Psoas muscle (tissue), 7 donors: ENCODE measurements at regions not wholly inside any gene's neighbourhood (a gene's known extent, or its start where the extent isn't known, plus 50 kb on each side); places are given as distances from the start of the nearest gene placed in this dataset.

Source experiments
- ATAC-seq, 4 donors: fragments of 200-7000 bp; cut with Tn5 transposase; one replicate each; pipeline ENCODE4 v1.9.1; 2020; ENCODE audit warnings: moderate library complexity in 3 of 4, mild to moderate bottlenecking in 2 of 4
- DNase-seq, 2 donors: peaks; one replicate each; pipeline ENCODE4 v3.0.0-alpha.2; 2020
- H3K27ac ChIP-seq: fragments of 200-600 bp; one replicate; pipeline ENCODE4 v1.8.0; 2022
- H3K27me3 ChIP-seq, 3 donors: fragments of 200-600 bp in 1 of 3; one replicate each; pipeline versions ENCODE4 v1.6.1 to v1.8.0; 2013 to 2022; ENCODE audit warnings: low read length in 2 of 3, mild to moderate bottlenecking in 2 of 3, moderate library complexity in 1 of 3; ENCODE audit not compliant: insufficient read depth in 3 of 3
- H3K36me3 ChIP-seq, 2 donors: fragments of 200-600 bp in 1 of 2; one replicate each; pipeline versions ENCODE4 v1.6.1 to v1.8.0; 2013 to 2022; ENCODE audit warnings: low read depth in 1 of 2, mild to moderate bottlenecking in 1 of 2, moderate library complexity in 1 of 2; ENCODE audit not compliant: insufficient read depth in 1 of 2
- H3K4me1 ChIP-seq: fragments of 200-600 bp; one replicate; pipeline ENCODE4 v1.8.0; 2022
- H3K4me3 ChIP-seq: fragments of 200-600 bp; one replicate; pipeline ENCODE4 v1.8.0; 2022; ENCODE audit warnings: mild to moderate bottlenecking
- H3K9me3 ChIP-seq: fragments of 200-600 bp; one replicate; pipeline ENCODE4 v1.8.0; 2022
- WGBS, 3 donors: extraction: QIAGEN DNeasy Blood & Tissue Kit; methylation state at CpG; one replicate each; pipeline versions ENCODE4 v1.1.6 to v1.1.7; 2013; 5-methylcytosine and 5-hydroxymethylcytosine counted together
- intact Hi-C, 2 donors: fragments of 100-400 bp; cut with DNase I; formaldehyde crosslinking; loops; one replicate each; pipeline versions ENCODE4 v1.11.0 to v1.14.2; 2022
- TF ChIP-seq, protein P1 (sequence below): fragments of 200-600 bp; IDR thresholded peaks from one replicate; pipeline ENCODE4 v1.8.0; 2022; ENCODE audit warnings: antibody characterized with exemption
- donor health status: healthy with polysubstance abuse.
- donor health status: DM: no; HTN: no; CAD: no; lungs with moderate emphysema.
- donor health status: Bipolar disorder and iron deficiency.
- donor health status: healthy.
- donor health status: DM: yes; HTN: yes; CAD: no.
- donor health status: DM: no; HTN: no; CAD: no.
- donor health status: DM: yes; HTN: yes; CAD: no.

DNA sequence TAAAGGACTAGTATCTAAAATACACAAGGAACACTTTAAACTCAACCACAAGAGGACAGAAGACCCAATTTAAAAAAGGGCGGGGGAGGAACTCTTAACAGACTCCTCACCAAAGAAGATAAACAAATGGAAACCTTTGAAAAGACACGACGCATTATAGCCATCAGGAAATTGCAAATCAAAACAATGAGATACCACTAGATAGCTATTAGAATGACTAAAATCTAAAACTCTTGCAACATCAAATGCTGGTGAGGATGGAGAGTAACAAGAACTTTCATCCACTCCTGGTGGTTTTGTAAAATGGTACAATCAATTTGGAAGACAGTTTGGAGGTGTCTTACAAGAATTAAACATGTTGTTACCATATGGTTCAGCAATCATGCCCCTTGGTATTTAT lies 708.2 kb downstream of the BRINP3 start:
- Histone ChIP-seq H3K27ac (no peak overlapping the region), H3K27me3 (no peaks in the 10 kb centered on the region), H3K4me1 (no peaks in the 10 kb centered on the region), H3K9me3 (no peaks in the 10 kb centered on the region), H3K4me3 (no peak overlapping the region), H3K36me3 (no peaks in the 10 kb centered on the region)
- ATAC-seq (no peak), DNase-seq (no peak)
- intact Hi-C loops: no loop called here
- WGBS, 3 donors: 56 to 69% (median 59%) methylated on average over 3 of the region's 3 CpGs
- TF ChIP-seq, protein P1, sequence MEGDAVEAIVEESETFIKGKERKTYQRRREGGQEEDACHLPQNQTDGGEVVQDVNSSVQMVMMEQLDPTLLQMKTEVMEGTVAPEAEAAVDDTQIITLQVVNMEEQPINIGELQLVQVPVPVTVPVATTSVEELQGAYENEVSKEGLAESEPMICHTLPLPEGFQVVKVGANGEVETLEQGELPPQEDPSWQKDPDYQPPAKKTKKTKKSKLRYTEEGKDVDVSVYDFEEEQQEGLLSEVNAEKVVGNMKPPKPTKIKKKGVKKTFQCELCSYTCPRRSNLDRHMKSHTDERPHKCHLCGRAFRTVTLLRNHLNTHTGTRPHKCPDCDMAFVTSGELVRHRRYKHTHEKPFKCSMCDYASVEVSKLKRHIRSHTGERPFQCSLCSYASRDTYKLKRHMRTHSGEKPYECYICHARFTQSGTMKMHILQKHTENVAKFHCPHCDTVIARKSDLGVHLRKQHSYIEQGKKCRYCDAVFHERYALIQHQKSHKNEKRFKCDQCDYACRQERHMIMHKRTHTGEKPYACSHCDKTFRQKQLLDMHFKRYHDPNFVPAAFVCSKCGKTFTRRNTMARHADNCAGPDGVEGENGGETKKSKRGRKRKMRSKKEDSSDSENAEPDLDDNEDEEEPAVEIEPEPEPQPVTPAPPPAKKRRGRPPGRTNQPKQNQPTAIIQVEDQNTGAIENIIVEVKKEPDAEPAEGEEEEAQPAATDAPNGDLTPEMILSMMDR: no peak

GRCh38 chr1:189774721-189775287 lies 702.9 kb downstream of the BRINP3 start:
- intact Hi-C loops: no loop called here
- H3K4me3 ChIP-seq: no peak overlapping the region
- no peaks in the 10 kb centered on the region for H3K36me3 ChIP-seq
- ATAC-seq (no peak), DNase-seq (no peak)
- TF ChIP-seq, protein P1: no peak
- H3K9me3 ChIP-seq: no peaks in the 10 kb centered on the region
- H3K27ac ChIP-seq: no peak overlapping the region
- WGBS, 3 donors: 50 to 70% (median 55%) methylated on average over 2 of the region's 2 CpGs
- no peaks in the 10 kb centered on the region for H3K27me3 ChIP-seq
- no peaks in the 10 kb centered on the region for H3K4me1 ChIP-seq

GRCh38 chr1:189775343-189775742 lies 702.3 kb downstream of the BRINP3 start:
- Histone ChIP-seq H3K27me3 (no peaks in the 10 kb centered on the region), H3K4me1 (no peaks in the 10 kb centered on the region), H3K27ac (no peak overlapping the region), H3K36me3 (no peaks in the 10 kb centered on the region), H3K9me3 (no peaks in the 10 kb centered on the region), H3K4me3 (no peak overlapping the region)
- intact Hi-C loops: no loop called here
- no peak for DNase-seq
- 18 to 32% (median 22%) methylated on average over 1 of the region's 1 CpG for WGBS, 3 donors
- ATAC-seq: no peak
- TF ChIP-seq, protein P1: no peak

DNA sequence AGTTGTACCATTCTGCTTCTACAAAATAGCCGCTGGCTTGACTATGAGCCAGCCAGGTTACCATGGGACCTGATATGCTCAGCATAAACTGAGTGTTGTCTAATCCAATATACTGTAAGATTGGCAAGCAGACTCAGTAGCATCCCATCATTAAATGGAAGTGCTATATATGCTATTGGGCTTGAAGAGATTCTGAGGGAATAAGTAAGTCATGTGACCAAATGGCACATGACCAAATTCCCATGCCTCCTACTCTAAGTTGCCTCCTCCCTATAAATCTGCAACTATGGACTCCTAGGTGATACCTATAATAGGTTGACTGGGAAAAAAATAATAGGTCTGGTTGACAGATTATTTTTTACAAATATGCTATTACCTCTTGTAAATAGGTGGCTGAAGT lies 698.6 kb downstream of the BRINP3 start:
- intact Hi-C loops: no loop called here
- WGBS, 3 donors: 90 to 94% (median 91%) methylated on average over 1 of the region's 1 CpG
- no peak overlapping the region for H3K27ac ChIP-seq
- no peaks in the 10 kb centered on the region for H3K4me1 ChIP-seq
- H3K36me3 ChIP-seq: no peaks in the 10 kb centered on the region
- ATAC-seq (no peak), DNase-seq (no peak)
- TF ChIP-seq, protein P1: no peak
- no peaks in the 10 kb centered on the region for H3K9me3 ChIP-seq
- H3K4me3 ChIP-seq: no peak overlapping the region
- H3K27me3 ChIP-seq: no peaks in the 10 kb centered on the region

GRCh38 chr1:189782295-189782694 lies 695.4 kb downstream of the BRINP3 start:
- Histone ChIP-seq H3K27ac (no peak overlapping the region), H3K36me3 (no peaks in the 10 kb centered on the region), H3K4me3 (no peak overlapping the region), H3K9me3 (no peaks in the 10 kb centered on the region), H3K27me3 (no peaks in the 10 kb centered on the region), H3K4me1 (no peaks in the 10 kb centered on the region)
- TF ChIP-seq, protein P1: no peak
- intact Hi-C loops: no loop called here
- ATAC-seq: no peak
- no peak for DNase-seq
- WGBS, 3 donors: 27 to 42% (median 30%) methylated on average over 2 of the region's 2 CpGs
